ENCODE measurements at regions not wholly inside any gene's neighbourhood (a gene's known extent, or its start where the extent isn't known, plus 50 kb on each side); places are given as distances from the start of the nearest gene placed in this dataset.

GRCh38 chr16:31819386-31819785 lies 54.2 kb upstream of the ZNF267 start:
- Mint-ChIP-seq H3K36me3 (no peaks in the 10 kb centered on the region), H3K4me3 (no peak overlapping the region), H3K27me3 (no peaks in the 10 kb centered on the region), H3K9me3 (peaks cover 4% of the 10 kb centered on the region), H3K4me1 (ENCODE audit: unreplicated experiment) (no peaks in the 10 kb centered on the region), H3K27ac (no peak overlapping the region)
- TF ChIP-seq, protein P1, sequence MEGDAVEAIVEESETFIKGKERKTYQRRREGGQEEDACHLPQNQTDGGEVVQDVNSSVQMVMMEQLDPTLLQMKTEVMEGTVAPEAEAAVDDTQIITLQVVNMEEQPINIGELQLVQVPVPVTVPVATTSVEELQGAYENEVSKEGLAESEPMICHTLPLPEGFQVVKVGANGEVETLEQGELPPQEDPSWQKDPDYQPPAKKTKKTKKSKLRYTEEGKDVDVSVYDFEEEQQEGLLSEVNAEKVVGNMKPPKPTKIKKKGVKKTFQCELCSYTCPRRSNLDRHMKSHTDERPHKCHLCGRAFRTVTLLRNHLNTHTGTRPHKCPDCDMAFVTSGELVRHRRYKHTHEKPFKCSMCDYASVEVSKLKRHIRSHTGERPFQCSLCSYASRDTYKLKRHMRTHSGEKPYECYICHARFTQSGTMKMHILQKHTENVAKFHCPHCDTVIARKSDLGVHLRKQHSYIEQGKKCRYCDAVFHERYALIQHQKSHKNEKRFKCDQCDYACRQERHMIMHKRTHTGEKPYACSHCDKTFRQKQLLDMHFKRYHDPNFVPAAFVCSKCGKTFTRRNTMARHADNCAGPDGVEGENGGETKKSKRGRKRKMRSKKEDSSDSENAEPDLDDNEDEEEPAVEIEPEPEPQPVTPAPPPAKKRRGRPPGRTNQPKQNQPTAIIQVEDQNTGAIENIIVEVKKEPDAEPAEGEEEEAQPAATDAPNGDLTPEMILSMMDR (conservative IDR thresholded peaks at IDR 0.05): no peak
- DNase-seq (ENCODE audit: extremely low spot score, unreplicated experiment): no peak

DNA sequence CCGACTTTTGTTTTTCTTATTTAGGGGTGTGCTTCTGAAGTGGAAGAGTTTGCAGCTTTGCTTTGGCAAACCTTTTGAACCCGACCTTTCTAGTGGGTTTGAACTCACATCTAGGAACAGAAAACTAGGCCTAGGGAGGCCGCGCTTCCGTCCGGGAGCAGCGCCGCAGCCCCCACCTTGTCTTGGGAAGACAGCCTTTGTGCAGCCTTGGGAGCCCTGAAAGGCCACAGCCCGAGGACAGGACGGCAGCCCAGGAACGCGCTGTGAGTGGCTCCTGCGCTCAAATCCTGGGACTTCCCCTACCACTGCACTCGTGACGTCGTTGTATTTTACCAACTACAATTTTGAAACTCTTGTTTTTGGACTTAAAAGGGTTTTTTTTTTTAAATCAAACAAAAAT lies 53.7 kb upstream of the ZNF267 start:
- H3K27ac Mint-ChIP-seq: no peak overlapping the region
- TF ChIP-seq, protein P1 (conservative IDR thresholded peaks at IDR 0.05): no peak
- DNase-seq (ENCODE audit: extremely low spot score, unreplicated experiment): no peak
- H3K4me1 Mint-ChIP-seq (ENCODE audit: unreplicated experiment): no peaks in the 10 kb centered on the region
- H3K36me3 Mint-ChIP-seq: no peaks in the 10 kb centered on the region
- no peak overlapping the region for H3K4me3 Mint-ChIP-seq
- H3K27me3 Mint-ChIP-seq: no peaks in the 10 kb centered on the region
- peaks cover 8% of the 10 kb centered on the region for H3K9me3 Mint-ChIP-seq

All from type B pancreatic cell (in vitro differentiated cells).